ENCODE measurements at regions not wholly inside any gene's neighbourhood (a gene's known extent, or its start where the extent isn't known, plus 50 kb on each side); places are given as distances from the start of the nearest gene placed in this dataset.

DNA sequence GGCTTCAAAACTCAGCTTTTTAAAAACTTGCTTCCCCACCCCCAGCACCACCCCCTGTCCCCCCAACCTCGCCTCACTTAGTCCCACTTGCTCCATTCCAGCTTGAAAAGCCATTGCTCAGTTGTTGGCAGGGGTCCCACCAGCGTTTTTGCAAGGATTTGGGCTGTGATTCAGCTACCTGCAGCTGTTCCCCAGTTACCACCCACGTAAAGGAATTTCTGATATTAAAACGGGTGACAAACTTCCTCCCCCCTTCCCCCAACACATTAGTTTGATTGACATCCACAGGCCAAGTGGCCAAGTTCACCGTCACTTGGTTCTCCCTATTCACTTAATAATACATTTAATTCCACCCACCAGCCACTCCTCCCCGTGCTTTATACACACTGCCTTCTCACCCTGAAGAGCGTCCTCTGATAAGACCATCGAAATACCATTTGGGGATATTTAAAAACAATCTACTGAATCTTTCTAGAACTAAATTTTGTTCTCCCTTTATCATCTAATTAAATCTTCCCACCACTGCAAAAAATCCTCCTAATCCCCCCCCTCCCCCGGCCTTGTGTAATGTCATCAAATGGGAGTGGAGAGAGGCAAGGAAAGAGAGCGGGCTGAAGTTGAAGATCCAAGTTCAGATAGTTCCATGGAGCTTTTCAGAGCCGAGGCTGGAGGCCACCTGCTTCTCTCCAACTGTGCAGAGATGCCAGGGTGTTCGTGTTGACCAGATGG, 55.1 kb downstream of the SOX9 start:
- ATAC-seq (replicated peaks) = no peak
- H3K36me3 Mint-ChIP-seq (ENCODE audit: low read depth) = no peaks in the 10 kb centered on the region
- H3K27me3 Mint-ChIP-seq = peaks cover 22% of the 10 kb centered on the region
- no peak overlapping the region for H3K4me3 Mint-ChIP-seq
- no peaks in the 10 kb centered on the region for H3K4me1 Mint-ChIP-seq
- no peaks in the 10 kb centered on the region for H3K9me3 Mint-ChIP-seq
- no peak overlapping the region for H3K27ac Mint-ChIP-seq

DNA sequence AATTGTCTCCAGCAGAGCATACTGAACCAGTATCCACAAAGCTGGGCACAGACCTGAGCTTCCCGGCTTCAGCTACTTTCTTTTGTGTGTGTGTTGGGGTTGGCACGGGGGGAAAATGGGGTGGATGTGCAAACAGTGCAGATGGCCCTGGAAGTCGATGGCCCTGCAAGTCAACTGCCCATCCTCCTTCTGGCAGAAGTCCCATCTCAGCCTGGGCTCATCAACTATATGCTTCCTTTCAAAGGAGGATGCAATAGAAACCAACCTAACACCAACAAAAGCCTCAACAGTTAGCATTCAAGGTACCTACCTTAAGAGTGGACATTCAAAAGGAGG, 55.7 kb downstream of the SOX9 start:
- H3K27ac Mint-ChIP-seq = no peak overlapping the region
- H3K27me3 Mint-ChIP-seq = peaks cover 24% of the 10 kb centered on the region
- ATAC-seq (replicated peaks) = no peak
- no peaks in the 10 kb centered on the region for H3K36me3 Mint-ChIP-seq (ENCODE audit: low read depth)
- no peak overlapping the region for H3K4me3 Mint-ChIP-seq
- H3K4me1 Mint-ChIP-seq = no peaks in the 10 kb centered on the region
- peaks cover 3% of the 10 kb centered on the region for H3K9me3 Mint-ChIP-seq

DNA sequence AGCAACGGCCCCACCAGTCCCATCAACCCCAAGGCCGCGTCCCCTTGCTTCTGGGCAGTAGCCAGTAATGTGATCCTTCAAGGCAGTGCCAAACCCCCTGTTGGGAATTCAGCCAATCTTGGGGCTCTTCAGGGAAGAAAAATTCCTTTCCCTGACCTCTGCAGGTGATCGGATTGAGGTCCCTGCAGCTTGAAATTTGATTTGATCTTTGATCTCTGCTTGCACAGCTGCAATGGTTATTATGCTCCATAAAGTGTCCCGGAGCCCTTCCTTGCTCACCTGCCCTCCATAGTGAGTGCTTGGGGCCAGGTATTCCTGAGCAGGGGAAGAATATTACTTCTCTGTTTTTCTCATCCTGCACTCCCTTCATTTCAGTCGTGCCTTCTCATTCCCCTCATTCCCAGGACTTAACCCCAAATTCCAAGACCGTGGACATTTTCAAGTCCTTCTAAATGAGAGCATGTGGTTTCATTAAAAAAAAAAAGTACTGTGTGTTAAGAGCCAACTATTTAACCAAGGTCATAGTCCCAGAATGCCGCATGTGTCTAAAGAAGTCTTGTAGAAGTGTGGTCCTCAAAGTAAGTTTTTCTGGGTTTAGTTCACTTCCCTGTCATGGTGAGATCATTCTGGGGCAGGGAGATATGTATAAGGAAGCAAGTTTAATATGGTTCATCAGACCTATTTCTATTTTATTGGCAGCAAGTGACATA, 56.3 kb downstream of the SOX9 start:
- Mint-ChIP-seq H3K27ac (no peak overlapping the region), H3K27me3 (peaks cover 22% of the 10 kb centered on the region), H3K4me3 (no peak overlapping the region), H3K9me3 (peaks cover 4% of the 10 kb centered on the region), H3K4me1 (no peaks in the 10 kb centered on the region), H3K36me3 (ENCODE audit: low read depth) (no peaks in the 10 kb centered on the region)
- no peak for ATAC-seq (replicated peaks)

DNA sequence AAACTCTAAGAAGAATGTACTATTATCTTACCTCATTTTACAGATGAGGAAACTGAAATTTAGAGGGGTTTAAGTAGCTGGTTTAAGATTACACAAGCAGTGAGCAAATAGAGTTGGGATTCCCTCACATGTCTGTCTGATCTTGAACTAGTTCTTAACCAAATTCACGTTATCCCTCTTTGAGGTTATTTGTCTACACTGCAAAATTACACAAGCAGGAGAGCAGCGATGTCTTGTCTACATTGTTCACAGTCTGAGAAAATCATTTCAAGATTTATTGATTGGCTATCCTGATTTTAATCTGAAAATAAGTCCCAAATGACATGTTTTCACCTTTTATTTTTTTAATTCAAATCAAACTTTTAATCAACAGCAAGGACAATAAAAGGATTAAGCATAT, 56.9 kb downstream of the SOX9 start:
- Mint-ChIP-seq H3K27me3 (peaks cover 21% of the 10 kb centered on the region), H3K4me3 (no peak overlapping the region), H3K27ac (no peak overlapping the region), H3K36me3 (ENCODE audit: low read depth) (no peaks in the 10 kb centered on the region), H3K9me3 (peaks cover 4% of the 10 kb centered on the region), H3K4me1 (no peaks in the 10 kb centered on the region)
- ATAC-seq (replicated peaks) = no peak

DNA sequence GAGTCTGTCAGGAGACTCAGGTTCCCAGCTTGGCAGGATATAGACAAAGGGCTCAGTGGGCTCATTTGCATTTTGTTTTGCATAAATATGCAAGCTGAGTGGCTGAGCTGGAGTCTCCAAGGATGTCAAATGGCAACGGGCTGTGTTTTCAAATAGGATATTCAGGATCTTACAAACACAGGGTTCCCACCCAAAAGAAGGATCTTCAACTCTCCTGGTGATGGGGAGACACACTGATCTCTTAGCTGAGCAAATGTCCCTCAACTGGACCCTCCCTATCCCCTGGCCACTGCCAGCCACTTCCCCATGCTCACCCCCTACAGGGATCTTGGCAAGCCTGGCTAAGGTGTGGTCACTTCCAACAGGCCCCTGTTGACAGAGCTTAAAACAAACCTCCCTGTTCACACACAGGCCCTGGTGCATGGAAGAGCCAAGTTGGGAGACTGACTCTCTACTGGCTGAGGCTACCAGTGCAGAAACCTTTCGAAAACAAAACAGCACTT, 61.6 kb downstream of the SOX9 start:
- H3K4me1 Mint-ChIP-seq = no peaks in the 10 kb centered on the region
- peaks cover 9% of the 10 kb centered on the region for H3K27me3 Mint-ChIP-seq
- no peak for ATAC-seq (replicated peaks)
- no peak overlapping the region for H3K27ac Mint-ChIP-seq
- peaks cover 4% of the 10 kb centered on the region for H3K9me3 Mint-ChIP-seq
- H3K4me3 Mint-ChIP-seq = no peak overlapping the region
- H3K36me3 Mint-ChIP-seq (ENCODE audit: low read depth) = no peaks in the 10 kb centered on the region

DNA sequence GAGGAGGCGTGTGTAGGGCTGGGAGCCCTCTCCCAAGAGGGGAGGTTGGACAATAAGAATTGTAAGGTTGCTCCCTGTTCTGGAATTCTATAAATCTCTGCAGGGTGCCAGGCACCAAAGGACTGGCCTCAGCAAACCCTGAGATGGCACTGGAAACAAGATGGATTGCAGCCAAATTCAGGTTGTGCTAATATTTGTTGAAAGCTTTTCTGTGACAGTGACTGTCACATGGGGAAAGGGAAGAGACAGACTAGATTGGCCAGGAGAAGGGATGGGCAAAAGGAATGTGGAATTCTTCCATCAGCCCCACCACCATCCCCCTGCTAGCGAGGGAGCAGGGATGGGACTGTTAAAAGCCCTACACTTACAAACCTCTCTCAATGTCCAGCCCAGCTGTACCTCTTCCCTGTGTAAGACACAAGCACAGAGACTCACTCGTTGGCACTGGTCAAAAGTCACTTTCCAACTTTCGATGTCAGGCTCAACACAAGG, 62.4 kb downstream of the SOX9 start:
- ATAC-seq (replicated peaks) = no peak
- Mint-ChIP-seq H3K27ac (no peak overlapping the region), H3K9me3 (peaks cover 4% of the 10 kb centered on the region), H3K4me1 (no peaks in the 10 kb centered on the region), H3K27me3 (peaks cover 8% of the 10 kb centered on the region), H3K36me3 (ENCODE audit: low read depth) (no peaks in the 10 kb centered on the region), H3K4me3 (no peak overlapping the region)

DNA sequence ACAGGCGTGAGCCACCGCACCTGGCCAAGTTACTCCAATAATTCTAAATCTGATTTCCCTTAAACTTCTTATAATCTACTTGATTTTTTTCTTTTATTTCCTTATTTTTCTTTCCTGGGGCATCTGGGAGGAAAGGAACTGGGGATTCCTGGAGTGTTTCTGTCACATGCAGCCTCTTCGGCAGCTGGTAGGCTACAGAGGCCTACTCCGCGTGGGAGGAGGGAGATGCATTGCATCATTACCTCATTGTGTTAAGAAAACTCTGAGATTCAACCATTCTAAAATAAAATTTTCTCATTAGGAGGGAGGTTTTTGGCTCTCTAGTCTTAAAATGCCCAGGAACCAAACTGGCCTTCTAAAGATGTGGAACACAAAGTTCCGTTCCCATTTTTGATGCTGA, 64.0 kb downstream of the SOX9 start:
- H3K36me3 Mint-ChIP-seq (ENCODE audit: low read depth) = no peaks in the 10 kb centered on the region
- no peaks in the 10 kb centered on the region for H3K4me1 Mint-ChIP-seq
- H3K27ac Mint-ChIP-seq = no peak overlapping the region
- H3K9me3 Mint-ChIP-seq = peaks cover 4% of the 10 kb centered on the region
- peaks cover 6% of the 10 kb centered on the region for H3K27me3 Mint-ChIP-seq
- no peak overlapping the region for H3K4me3 Mint-ChIP-seq
- ATAC-seq (replicated peaks) = no peak

DNA sequence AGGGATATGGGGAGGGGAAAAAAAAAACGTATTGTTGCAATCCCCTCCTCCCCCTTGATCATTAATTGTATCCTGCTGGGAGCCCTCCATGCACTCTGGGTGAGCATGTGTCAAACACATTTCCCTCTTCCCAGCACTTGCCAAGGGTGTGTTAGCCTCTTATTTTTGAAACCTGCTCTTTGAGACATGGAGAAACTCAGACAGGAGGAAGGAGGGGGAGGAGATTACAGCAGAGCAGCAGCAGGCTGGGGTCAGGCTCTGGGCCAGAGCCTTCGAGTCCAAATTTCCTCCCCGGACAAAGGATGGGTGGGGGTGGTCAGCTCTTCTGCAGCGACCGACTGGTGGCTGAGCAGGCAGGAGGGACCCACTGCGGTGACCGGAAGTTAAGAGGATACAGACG, 64.7 kb downstream of the SOX9 start:
- H3K27me3 Mint-ChIP-seq = peaks cover 6% of the 10 kb centered on the region
- H3K4me1 Mint-ChIP-seq = no peaks in the 10 kb centered on the region
- peaks cover 4% of the 10 kb centered on the region for H3K9me3 Mint-ChIP-seq
- H3K27ac Mint-ChIP-seq = no peak overlapping the region
- no peak for ATAC-seq (replicated peaks)
- no peak overlapping the region for H3K4me3 Mint-ChIP-seq
- H3K36me3 Mint-ChIP-seq (ENCODE audit: low read depth) = no peaks in the 10 kb centered on the region

DNA sequence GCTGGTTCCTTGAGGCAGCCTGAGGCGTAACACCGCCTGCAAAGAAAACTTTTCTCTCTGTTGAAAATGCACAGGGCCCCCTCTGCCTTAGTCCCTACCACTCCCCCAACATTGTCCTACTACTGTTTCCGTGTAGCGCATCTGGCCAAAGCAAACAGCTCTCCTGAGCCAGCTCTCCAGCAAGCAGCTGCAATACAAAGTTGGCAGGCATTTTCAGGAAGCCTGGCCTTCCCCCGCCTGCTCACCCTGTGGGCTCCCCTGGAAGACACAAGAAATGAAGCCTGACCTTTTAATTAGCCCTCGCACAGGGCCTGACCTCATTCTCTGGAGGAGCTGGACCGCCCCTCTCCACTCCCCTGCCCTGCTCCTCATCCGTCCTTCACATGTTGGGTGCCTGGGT, 66.7 kb downstream of the SOX9 start:
- H3K27ac Mint-ChIP-seq = no peak overlapping the region
- no peaks in the 10 kb centered on the region for H3K27me3 Mint-ChIP-seq
- H3K36me3 Mint-ChIP-seq (ENCODE audit: low read depth) = no peaks in the 10 kb centered on the region
- no peak overlapping the region for H3K4me3 Mint-ChIP-seq
- no peak for ATAC-seq (replicated peaks)
- H3K9me3 Mint-ChIP-seq = no peaks in the 10 kb centered on the region
- H3K4me1 Mint-ChIP-seq = no peaks in the 10 kb centered on the region

DNA sequence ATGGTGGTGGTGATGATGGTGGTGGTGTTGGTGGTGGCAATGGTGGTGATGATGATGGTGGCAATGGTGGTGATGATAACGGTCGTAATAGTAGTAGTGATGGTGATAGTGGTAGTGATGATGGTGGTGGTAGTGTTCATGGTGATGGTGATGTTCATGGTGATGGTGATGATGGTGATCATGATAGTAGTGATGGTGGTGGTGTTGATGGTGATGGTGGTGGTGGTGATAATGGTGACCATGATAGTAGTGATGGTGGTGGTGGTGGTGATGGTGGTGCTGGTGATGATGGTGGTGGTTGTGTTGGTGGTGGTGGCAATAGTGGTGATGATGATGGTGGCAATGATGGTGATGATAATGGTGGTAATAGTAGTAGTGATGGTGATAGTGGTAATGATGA, 68.0 kb downstream of the SOX9 start:
- Mint-ChIP-seq H3K4me1 (no peaks in the 10 kb centered on the region), H3K36me3 (ENCODE audit: low read depth) (no peaks in the 10 kb centered on the region), H3K9me3 (no peaks in the 10 kb centered on the region), H3K4me3 (no peak overlapping the region), H3K27me3 (no peaks in the 10 kb centered on the region), H3K27ac (no peak overlapping the region)
- no peak for ATAC-seq (replicated peaks)

DNA sequence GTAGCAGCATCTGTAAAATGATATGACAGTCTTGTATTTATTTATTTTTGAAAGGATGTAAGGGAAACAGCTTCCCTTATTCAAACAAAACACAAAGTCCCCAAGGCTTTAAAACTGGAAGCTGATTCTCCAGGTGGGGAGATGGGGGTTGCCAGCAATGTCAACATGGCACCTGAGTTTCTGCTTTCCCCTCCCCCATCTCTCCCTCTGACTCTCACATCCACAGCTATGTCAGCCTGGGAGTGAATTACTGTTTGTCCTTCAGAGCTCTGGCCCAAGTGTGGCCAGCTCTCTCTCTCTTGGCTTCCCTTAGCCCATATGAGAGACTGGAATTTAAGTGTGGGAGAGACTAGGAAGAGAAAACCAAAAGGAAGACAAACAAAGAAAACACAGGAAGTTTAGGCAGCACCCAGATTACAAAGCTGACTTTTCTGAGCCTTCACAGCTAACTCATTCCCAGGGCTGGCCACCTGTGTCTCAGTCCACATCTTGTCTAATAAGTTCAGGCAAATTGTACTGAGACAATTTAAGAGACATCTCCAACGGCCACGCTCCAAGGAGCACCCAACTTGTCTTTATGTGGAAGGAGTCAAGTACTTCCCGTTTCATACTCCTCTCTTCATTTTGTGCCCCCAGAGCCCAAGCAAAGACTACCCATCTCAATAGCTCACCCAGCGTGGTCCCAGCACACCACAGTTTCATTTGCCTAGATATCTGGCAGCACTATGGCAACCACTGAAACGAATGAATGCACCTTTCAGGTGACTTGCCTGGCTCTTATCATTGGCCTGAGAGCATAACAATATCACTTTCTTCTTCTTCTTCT, 69.2 kb downstream of the SOX9 start:
- Mint-ChIP-seq H3K27ac (no peak overlapping the region), H3K4me1 (no peaks in the 10 kb centered on the region), H3K27me3 (no peaks in the 10 kb centered on the region), H3K4me3 (no peak overlapping the region), H3K36me3 (ENCODE audit: low read depth) (no peaks in the 10 kb centered on the region), H3K9me3 (no peaks in the 10 kb centered on the region)
- ATAC-seq (replicated peaks) = no peak

DNA sequence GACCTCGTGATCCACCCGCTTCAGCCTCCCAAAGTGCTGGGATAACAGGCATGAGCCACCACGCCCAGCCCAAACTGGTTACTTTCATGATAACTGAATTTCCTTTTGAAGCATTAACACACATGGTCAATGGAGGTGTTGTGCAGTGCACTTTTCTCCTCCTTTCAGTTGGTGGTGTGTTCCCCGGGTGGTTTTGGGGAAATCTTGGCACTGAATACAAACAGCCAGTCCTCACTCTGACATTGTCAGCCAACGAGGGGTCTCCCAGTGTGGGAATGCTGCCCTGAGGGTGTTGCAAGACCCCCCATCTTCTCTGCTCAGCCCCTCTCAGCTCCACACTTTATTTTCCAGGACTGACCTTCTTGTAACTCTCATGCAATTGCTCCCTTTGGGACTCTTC, 70.5 kb downstream of the SOX9 start:
- ATAC-seq (replicated peaks) = no peak
- Mint-ChIP-seq H3K4me3 (no peak overlapping the region), H3K4me1 (no peaks in the 10 kb centered on the region), H3K9me3 (no peaks in the 10 kb centered on the region), H3K27ac (no peak overlapping the region), H3K27me3 (peaks cover 4% of the 10 kb centered on the region), H3K36me3 (ENCODE audit: low read depth) (no peaks in the 10 kb centered on the region)

DNA sequence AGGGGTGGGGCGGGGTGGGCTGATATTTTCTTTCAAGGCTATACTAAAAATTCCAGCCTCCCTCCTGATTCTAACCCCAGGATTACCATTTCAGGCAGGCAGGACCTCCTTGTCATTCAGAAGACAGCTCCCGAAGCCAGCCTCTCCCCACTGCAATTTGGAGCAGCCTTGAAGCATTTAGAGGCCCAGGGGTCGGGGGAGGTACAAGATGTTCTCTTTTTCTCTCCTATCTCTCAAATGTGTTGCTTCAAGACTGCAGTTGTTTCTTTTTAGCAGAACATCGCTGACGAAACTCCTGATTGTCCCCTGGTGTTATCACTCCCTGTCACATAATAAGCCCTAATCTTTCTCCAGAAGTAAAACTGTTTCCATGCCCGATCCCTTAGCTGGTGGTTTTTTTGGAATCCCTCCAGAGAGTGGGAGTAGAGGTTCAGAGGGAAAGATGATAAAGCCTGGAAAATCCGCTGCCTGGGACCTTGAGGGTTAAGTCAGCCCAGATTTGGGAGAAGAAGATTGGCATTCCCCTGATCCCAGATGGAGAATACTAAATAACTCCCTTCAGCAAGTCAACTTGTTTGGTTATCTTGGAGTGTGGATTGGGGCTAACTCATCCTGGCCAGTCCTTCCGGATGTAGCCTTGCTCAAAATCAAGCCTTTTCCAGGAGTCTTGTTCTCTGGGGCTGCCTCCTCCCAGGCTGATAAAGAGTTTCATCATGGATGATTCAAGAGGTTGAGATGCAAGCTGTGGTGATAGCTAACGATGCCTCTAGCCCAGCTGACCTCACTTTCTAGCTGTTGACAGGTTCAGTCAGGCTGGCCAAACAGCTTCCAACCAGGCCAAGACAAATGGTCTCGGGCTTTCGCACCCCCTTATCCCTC, 71.3 kb downstream of the SOX9 start:
- Mint-ChIP-seq H3K4me1 (no peaks in the 10 kb centered on the region), H3K4me3 (no peak overlapping the region), H3K9me3 (peaks cover 3% of the 10 kb centered on the region), H3K27me3 (peaks cover 6% of the 10 kb centered on the region), H3K27ac (no peak overlapping the region), H3K36me3 (ENCODE audit: low read depth) (no peaks in the 10 kb centered on the region)
- ATAC-seq (replicated peaks) = no peak

DNA sequence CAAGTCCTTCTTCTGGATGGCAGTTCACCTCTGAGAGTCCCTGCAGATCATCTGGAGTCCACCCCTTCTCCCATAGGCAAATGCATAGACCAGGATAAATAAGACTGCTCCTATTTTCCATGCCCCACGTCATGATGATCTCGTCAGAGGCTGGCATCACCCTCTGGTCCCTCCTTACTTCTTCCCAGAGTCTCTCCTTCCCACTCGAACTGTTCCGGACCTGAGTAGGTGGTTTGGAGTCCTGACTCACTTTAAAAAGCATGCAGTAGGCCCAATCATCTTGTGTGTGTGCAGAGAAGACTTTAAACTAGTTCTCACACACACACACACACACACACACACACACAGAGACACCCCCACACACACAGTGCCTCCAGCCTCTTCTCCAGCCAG, 72.0 kb downstream of the SOX9 start:
- peaks cover 4% of the 10 kb centered on the region for H3K9me3 Mint-ChIP-seq
- no peak for ATAC-seq (replicated peaks)
- H3K27ac Mint-ChIP-seq = no peak overlapping the region
- peaks cover 7% of the 10 kb centered on the region for H3K27me3 Mint-ChIP-seq
- H3K4me1 Mint-ChIP-seq = no peaks in the 10 kb centered on the region
- no peak overlapping the region for H3K4me3 Mint-ChIP-seq
- no peaks in the 10 kb centered on the region for H3K36me3 Mint-ChIP-seq (ENCODE audit: low read depth)

Measured in activated T-helper 17 cell treated with anti-CD3 and anti-CD28 coated beads, Interleukin-2, amount 50 U/mL, for 72 hours (primary cell).